Thoracic aorta (tissue), 2 donors: ENCODE measurements at regions not wholly inside any gene's neighbourhood (a gene's known extent, or its start where the extent isn't known, plus 50 kb on each side); places are given as distances from the start of the nearest gene placed in this dataset.

ENCODE experiments used
- ATAC-seq: fragments of 150-250 bp; one replicate; pipeline ENCODE4 v1.8.0; 2017; ENCODE audit warnings: low read depth; ENCODE audit not compliant: insufficient number of reproducible peaks, low FRiP score
- DNase-seq: peaks from one replicate; pipeline ENCODE4 v3.0.0-alpha.2; 2020; ENCODE audit warnings: low spot score
- H3K27ac ChIP-seq, 2 donors: fragments of 200-600 bp; sonication (generic); 1 replicate in 1 of 2; 2 replicates in 1 of 2; pipeline ENCODE4 v1.5.1; 2016; ENCODE audit warnings: mild to moderate bottlenecking in 2 of 2, moderate library complexity in 2 of 2
- H3K27me3 ChIP-seq: fragments of 200-600 bp; sonication (generic); replicated peaks from 2 replicates; pipeline ENCODE4 v1.6.0; 2016; ENCODE audit warnings: mild to moderate bottlenecking; ENCODE audit not compliant: insufficient read depth
- H3K36me3 ChIP-seq: fragments of 200-600 bp; sonication (generic); one replicate; pipeline ENCODE4 v1.5.1; 2016
- H3K4me1 ChIP-seq, 2 donors: fragments of 200-600 bp; sonication (generic); 1 replicate in 1 of 2; 2 replicates in 1 of 2; pipeline versions ENCODE4 v1.5.1 to v1.6.0; 2016; ENCODE audit warnings: low read depth in 2 of 2, mild to moderate bottlenecking in 1 of 2; ENCODE audit not compliant: control insufficient read depth in 1 of 2
- H3K4me3 ChIP-seq: fragments of 200-600 bp; sonication (generic); 2 replicates; pipeline ENCODE4 v1.5.1; 2016; ENCODE audit warnings: mild to moderate bottlenecking
- H3K9me3 ChIP-seq: fragments of 200-600 bp; sonication (generic); 2 replicates; pipeline ENCODE4 v1.5.1; 2016
- CTCF ChIP-seq: fragments of 200-600 bp; sonication (generic); IDR thresholded peaks from one replicate; pipeline ENCODE4 v1.5.1; 2019; ENCODE audit warnings: antibody characterized with exemption

GRCh38 chr13:34555988-34556387 is 386.1 kb upstream of the NBEA start:
- Histone ChIP-seq H3K9me3 (no peaks in the 10 kb centered on the region), H3K36me3 (no peaks in the 10 kb centered on the region), H3K4me3 (no peak overlapping the region), H3K27me3 (no peaks in the 10 kb centered on the region), H3K4me1 (no peaks in the 10 kb centered on the region), H3K27ac (no peak overlapping the region)
- no peak for TF ChIP-seq CTCF
- DNase-seq: no peak
- no peak for ATAC-seq

- TF ChIP-seq CTCF: no peak
- Histone ChIP-seq H3K27me3 (no peaks in the 10 kb centered on the region), H3K4me1 (no peaks in the 10 kb centered on the region), H3K27ac (no peak overlapping the region), H3K36me3 (no peaks in the 10 kb centered on the region), H3K4me3 (no peak overlapping the region), H3K9me3 (no peaks in the 10 kb centered on the region)
- DNase-seq (no peak), ATAC-seq (no peak)
Measured at GRCh38 chr13:34561033-34561432, 381.0 kb upstream of the NBEA start.

GRCh38 chr13:34567597-34567996 is 374.5 kb upstream of the NBEA start:
- no peak overlapping the region for H3K4me3 ChIP-seq
- ATAC-seq (no peak), DNase-seq (no peak)
- H3K9me3 ChIP-seq: no peaks in the 10 kb centered on the region
- H3K27ac ChIP-seq: no peak overlapping the region
- no peaks in the 10 kb centered on the region for H3K36me3 ChIP-seq
- no peaks in the 10 kb centered on the region for H3K27me3 ChIP-seq
- no peaks in the 10 kb centered on the region for H3K4me1 ChIP-seq
- no peak for TF ChIP-seq CTCF

- no peaks in the 10 kb centered on the region for H3K4me1 ChIP-seq
- no peaks in the 10 kb centered on the region for H3K9me3 ChIP-seq
- no peak for TF ChIP-seq CTCF
- DNase-seq: no peak
- ATAC-seq: no peak
- no peak overlapping the region for H3K4me3 ChIP-seq
- no peaks in the 10 kb centered on the region for H3K27me3 ChIP-seq
- H3K27ac ChIP-seq: no peak overlapping the region
- no peaks in the 10 kb centered on the region for H3K36me3 ChIP-seq
Measured at GRCh38 chr13:34570698-34571353, 371.2 kb upstream of the NBEA start.

GRCh38 chr13:34571716-34572115 is 370.4 kb upstream of the NBEA start:
- TF ChIP-seq CTCF: no peak
- Histone ChIP-seq H3K9me3 (no peaks in the 10 kb centered on the region), H3K27ac (no peak overlapping the region), H3K27me3 (no peaks in the 10 kb centered on the region), H3K4me1 (no peaks in the 10 kb centered on the region), H3K36me3 (no peaks in the 10 kb centered on the region), H3K4me3 (no peak overlapping the region)
- ATAC-seq: no peak
- DNase-seq: no peak
